ENCODE measurements at regions not wholly inside any gene's neighbourhood (a gene's known extent, or its start where the extent isn't known, plus 50 kb on each side); places are given as distances from the start of the nearest gene placed in this dataset.

GRCh38 chr5:129387944-129388343 lies 72.2 kb upstream of the ADAMTS19 start:
- Mint-ChIP-seq H3K9me3 (ENCODE audit: unreplicated experiment) (no peaks in the 10 kb centered on the region), H3K27ac (ENCODE audit: unreplicated experiment) (no peak overlapping the region), H3K36me3 (ENCODE audit: unreplicated experiment) (no peaks in the 10 kb centered on the region), H3K27me3 (ENCODE audit: unreplicated experiment) (peaks cover 8% of the 10 kb centered on the region), H3K4me3 (ENCODE audit: unreplicated experiment) (no peak overlapping the region), H3K4me1 (ENCODE audit: unreplicated experiment) (no peaks in the 10 kb centered on the region)
- no peak for TF ChIP-seq CTCF (IDR thresholded peaks at IDR 0.05)
- no peak for DNase-seq (ENCODE audit: extremely low spot score, unreplicated experiment)

- H3K27me3 Mint-ChIP-seq (ENCODE audit: unreplicated experiment) = peaks cover 17% of the 10 kb centered on the region
- no peak overlapping the region for H3K4me3 Mint-ChIP-seq (ENCODE audit: unreplicated experiment)
- no peaks in the 10 kb centered on the region for H3K36me3 Mint-ChIP-seq (ENCODE audit: unreplicated experiment)
- DNase-seq (ENCODE audit: extremely low spot score, unreplicated experiment) = no peak
- TF ChIP-seq CTCF (IDR thresholded peaks at IDR 0.05) = no peak
- H3K27ac Mint-ChIP-seq (ENCODE audit: unreplicated experiment) = no peak overlapping the region
- H3K9me3 Mint-ChIP-seq (ENCODE audit: unreplicated experiment) = no peaks in the 10 kb centered on the region
- H3K4me1 Mint-ChIP-seq (ENCODE audit: unreplicated experiment) = no peaks in the 10 kb centered on the region
These were observed 67.4 kb upstream of the ADAMTS19 start for GRCh38 chr5:129392681-129393080.

GRCh38 chr5:129395247-129395646 lies 64.9 kb upstream of the ADAMTS19 start:
- no peaks in the 10 kb centered on the region for H3K9me3 Mint-ChIP-seq (ENCODE audit: unreplicated experiment)
- no peak overlapping the region for H3K4me3 Mint-ChIP-seq (ENCODE audit: unreplicated experiment)
- no peaks in the 10 kb centered on the region for H3K36me3 Mint-ChIP-seq (ENCODE audit: unreplicated experiment)
- peaks cover 22% of the 10 kb centered on the region for H3K27me3 Mint-ChIP-seq (ENCODE audit: unreplicated experiment)
- no peak overlapping the region for H3K27ac Mint-ChIP-seq (ENCODE audit: unreplicated experiment)
- DNase-seq (ENCODE audit: extremely low spot score, unreplicated experiment) = no peak
- no peaks in the 10 kb centered on the region for H3K4me1 Mint-ChIP-seq (ENCODE audit: unreplicated experiment)
- TF ChIP-seq CTCF (IDR thresholded peaks at IDR 0.05) = no peak

- Mint-ChIP-seq H3K36me3 (ENCODE audit: unreplicated experiment) (no peaks in the 10 kb centered on the region), H3K4me3 (ENCODE audit: unreplicated experiment) (no peak overlapping the region), H3K27ac (ENCODE audit: unreplicated experiment) (no peak overlapping the region), H3K9me3 (ENCODE audit: unreplicated experiment) (no peaks in the 10 kb centered on the region), H3K27me3 (ENCODE audit: unreplicated experiment) (peaks cover 26% of the 10 kb centered on the region), H3K4me1 (ENCODE audit: unreplicated experiment) (no peaks in the 10 kb centered on the region)
- no peak for TF ChIP-seq CTCF (IDR thresholded peaks at IDR 0.05)
- DNase-seq (ENCODE audit: extremely low spot score, unreplicated experiment) = no peak
These were observed 61.9 kb upstream of the ADAMTS19 start for GRCh38 chr5:129398026-129398678.

GRCh38 chr5:129399069-129399468 lies 61.0 kb upstream of the ADAMTS19 start:
- Mint-ChIP-seq H3K36me3 (ENCODE audit: unreplicated experiment) (no peaks in the 10 kb centered on the region), H3K4me3 (ENCODE audit: unreplicated experiment) (no peak overlapping the region), H3K4me1 (ENCODE audit: unreplicated experiment) (no peaks in the 10 kb centered on the region), H3K27me3 (ENCODE audit: unreplicated experiment) (peaks cover 30% of the 10 kb centered on the region), H3K27ac (ENCODE audit: unreplicated experiment) (no peak overlapping the region), H3K9me3 (ENCODE audit: unreplicated experiment) (no peaks in the 10 kb centered on the region)
- DNase-seq (ENCODE audit: extremely low spot score, unreplicated experiment) = no peak
- no peak for TF ChIP-seq CTCF (IDR thresholded peaks at IDR 0.05)

Data from osteocyte (in vitro differentiated cells).